GM23338 (cell line): ENCODE measurements at regions not wholly inside any gene's neighbourhood (a gene's known extent, or its start where the extent isn't known, plus 50 kb on each side); places are given as distances from the start of the nearest gene placed in this dataset.
A peak's percentile ranks its signal among the peaks of the same experiment; 100 is the strongest.

ENCODE experiments used
- ATAC-seq: fragments of 200-7000 bp; cut with Tn5 transposase; 3 replicates; pipeline ENCODE4 v1.9.1; 2020
- DNase-seq: peaks from one replicate; pipeline ENCODE4 v3.0.0-alpha.2; 2015; ENCODE audit warnings: low spot score
- H2AFZ ChIP-seq: fragments of 200-600 bp; sonication (generic); 2 replicates; pipeline ENCODE4 v1.8.0; 2016; ENCODE audit warnings: antibody characterized with exemption, mild to moderate bottlenecking, moderate library complexity
- H3F3A ChIP-seq: fragments of 200-600 bp; sonication (generic); replicated peaks from 2 replicates; pipeline ENCODE4 v1.8.0; 2017; ENCODE audit warnings: antibody characterized with exemption, mixed run types, low read depth
- H3K27ac ChIP-seq: fragments of 200-600 bp; sonication (generic); 2 replicates; pipeline ENCODE4 v1.6.1; 2016; ENCODE audit warnings: low read depth
- H3K27me3 ChIP-seq: fragments of 200-600 bp; sonication (generic); 2 replicates; pipeline ENCODE4 v1.8.0; 2016; ENCODE audit warnings: mild to moderate bottlenecking, mixed run types, moderate library complexity; ENCODE audit not compliant: insufficient read depth
- H3K36me3 ChIP-seq: fragments of 200-600 bp; sonication (generic); 2 replicates; pipeline ENCODE4 v1.8.0; 2016; ENCODE audit warnings: mild to moderate bottlenecking; ENCODE audit not compliant: insufficient read depth
- H3K4me1 ChIP-seq: fragments of 200-600 bp; sonication (generic); 2 replicates; pipeline ENCODE4 v1.8.0; 2016; ENCODE audit warnings: mild to moderate bottlenecking, moderate library complexity; ENCODE audit not compliant: insufficient read depth
- H3K4me2 ChIP-seq: fragments of 200-600 bp; sonication (generic); 2 replicates; pipeline ENCODE4 v1.7.1; 2017; ENCODE audit warnings: mixed run types
- H3K4me3 ChIP-seq: fragments of 200-600 bp; sonication (generic); 2 replicates; pipeline ENCODE4 v1.6.1; 2016; ENCODE audit warnings: mixed run types
- H3K79me2 ChIP-seq: fragments of 200-600 bp; sonication (generic); replicated peaks from 2 replicates; pipeline ENCODE4 v1.8.0; 2017; ENCODE audit warnings: mild to moderate bottlenecking; ENCODE audit not compliant: insufficient read depth
- H3K9me2 ChIP-seq: fragments of 200-600 bp; sonication (generic); 2 replicates; pipeline ENCODE4 v1.8.0; 2017; ENCODE audit not compliant: insufficient read depth
- H4K20me1 ChIP-seq: fragments of 200-600 bp; sonication (generic); replicated peaks from 2 replicates; pipeline ENCODE4 v1.8.0; 2017; ENCODE audit warnings: mild to moderate bottlenecking; ENCODE audit not compliant: insufficient read depth
- H3K27ac Mint-ChIP-seq: 2 replicates; pipeline ENCODE4 v1.8.0; 2020; ENCODE audit warnings: inconsistent platforms, mild to moderate bottlenecking, moderate library complexity, mixed read lengths
- H3K27me3 Mint-ChIP-seq: 3 replicates; pipeline ENCODE4 v1.8.0; 2022; ENCODE audit warnings: low read depth, mild to moderate bottlenecking, moderate library complexity, mixed read lengths, inconsistent platforms; ENCODE audit not compliant: insufficient read depth, poor library complexity
- H3K36me3 Mint-ChIP-seq: 3 replicates; pipeline ENCODE4 v1.8.0; 2021; ENCODE audit warnings: low read depth, mild to moderate bottlenecking, inconsistent platforms, moderate library complexity, mixed read lengths
- H3K4me1 Mint-ChIP-seq: 3 replicates; pipeline ENCODE4 v1.8.0; 2020; ENCODE audit warnings: mild to moderate bottlenecking, inconsistent platforms, mixed read lengths
- H3K4me3 Mint-ChIP-seq: 3 replicates; pipeline ENCODE4 v1.8.0; 2021; ENCODE audit warnings: moderate library complexity, mild to moderate bottlenecking, inconsistent platforms, mixed read lengths
- H3K9me3 Mint-ChIP-seq: 3 replicates; pipeline ENCODE4 v1.8.0; 2020; ENCODE audit warnings: moderate library complexity, mild to moderate bottlenecking, inconsistent platforms, mixed read lengths
- CTCF ChIP-seq, 2 experiments: fragments of 200-600 bp in 1 of 2; sonication (generic) in 1 of 2; conservative IDR thresholded peaks; 2 replicates each; pipeline versions ENCODE4 v1.5.1 to v1.6.1; 2016 to 2017; ENCODE audit warnings: antibody characterized with exemption in 2 of 2, low read depth in 2 of 2, mild to moderate bottlenecking in 2 of 2, moderate library complexity in 1 of 2
- NANOG ChIP-seq: IDR thresholded peaks from 2 replicates; pipeline ENCODE4 v1.6.1; 2016; ENCODE audit warnings: antibody characterized with exemption, borderline replicate concordance
- ZNF331 ChIP-seq: fragments of 250-450 bp; sonication (Bioruptor Pico); IDR thresholded peaks from 2 replicates; pipeline ENCODE4 v1.5.0; 2020; ENCODE audit warnings: low read depth, mild to moderate bottlenecking, moderate library complexity
- ZNF462 ChIP-seq: fragments of 250-450 bp; sonication (Bioruptor Pico); IDR thresholded peaks from 2 replicates; pipeline ENCODE4 v1.5.0; 2020; ENCODE audit warnings: mild to moderate bottlenecking, moderate library complexity

- no peaks in the 10 kb centered on the region for H3K27me3 ChIP-seq
- H3K27me3 Mint-ChIP-seq = peaks cover 1% of the 10 kb centered on the region
- H3K4me1 Mint-ChIP-seq = peaks cover 6% of the 10 kb centered on the region
- H3K9me3 Mint-ChIP-seq = peaks cover 9% of the 10 kb centered on the region
- no peak overlapping the region for H3K27ac ChIP-seq
- H3F3A ChIP-seq = no peaks in the 10 kb centered on the region
- DNase-seq (peak; percentile 81), ATAC-seq (peak; percentile 77)
- H3K36me3 Mint-ChIP-seq = peaks cover 4% of the 10 kb centered on the region
- H3K79me2 ChIP-seq = no peaks in the 10 kb centered on the region
- H3K4me3 ChIP-seq = no peak overlapping the region
- H3K4me2 ChIP-seq = no peak overlapping the region
- peaks cover 5% of the 10 kb centered on the region; the same call in 1 of the 2 replicates for H3K9me2 ChIP-seq
- H3K4me1 ChIP-seq = no peaks in the 10 kb centered on the region
- peaks cover 3% of the 10 kb centered on the region; the same call in 1 of the 2 replicates for H3K36me3 ChIP-seq
- no peaks in the 10 kb centered on the region for H4K20me1 ChIP-seq
- peak overlapping the region; percentile 30; the same call in 1 of the 2 replicates for H3K27ac Mint-ChIP-seq
- TF ChIP-seq NANOG (peak; percentile 18; the same call in 1 of the 2 replicates), ZNF331 (no peak), CTCF (conservative IDR thresholded peaks at IDR 0.05; ENCODE audit: low read depth in 2 of 2) (peak; percentile 93 to 99), ZNF462 (0 out of 2 replicates have a peak, but pooled peaks have one; percentile 31)
- H2AFZ ChIP-seq = no peak overlapping the region; the same call in 1 of the 2 replicates
- H3K4me3 Mint-ChIP-seq = no peak overlapping the region
These were observed 506.9 kb upstream of the PCDH10 start for GRCh38 chr4:132642016-132642817.
